ENCODE measurements at regions not wholly inside any gene's neighbourhood (a gene's known extent, or its start where the extent isn't known, plus 50 kb on each side); places are given as distances from the start of the nearest gene placed in this dataset.

DNA sequence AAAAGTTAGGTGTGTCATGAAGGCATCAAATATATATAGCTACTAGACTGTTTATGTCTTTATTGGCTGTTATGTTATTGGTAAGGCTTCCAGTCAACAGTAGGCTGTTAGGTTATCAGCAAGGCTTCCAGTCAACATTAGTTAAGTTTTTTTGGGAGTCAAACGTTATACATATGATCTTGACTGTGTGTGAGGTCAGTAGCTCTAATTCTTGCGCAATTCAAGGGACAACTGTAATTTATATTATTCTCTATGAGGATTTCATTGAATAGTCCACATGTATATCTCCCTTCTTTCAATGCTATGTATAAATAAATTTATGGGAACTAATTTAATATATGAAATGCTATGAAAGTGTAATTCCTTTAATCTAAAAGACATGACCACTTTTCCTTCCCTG, 757.5 kb upstream of the TMEFF2 start:
- no peak for TF ChIP-seq CTCF (IDR thresholded peaks at IDR 0.05)
- TF ChIP-seq CREM (CRISPR knock-in tag; IDR thresholded peaks at IDR 0.05), result no peak
- TF ChIP-seq, protein P1, sequence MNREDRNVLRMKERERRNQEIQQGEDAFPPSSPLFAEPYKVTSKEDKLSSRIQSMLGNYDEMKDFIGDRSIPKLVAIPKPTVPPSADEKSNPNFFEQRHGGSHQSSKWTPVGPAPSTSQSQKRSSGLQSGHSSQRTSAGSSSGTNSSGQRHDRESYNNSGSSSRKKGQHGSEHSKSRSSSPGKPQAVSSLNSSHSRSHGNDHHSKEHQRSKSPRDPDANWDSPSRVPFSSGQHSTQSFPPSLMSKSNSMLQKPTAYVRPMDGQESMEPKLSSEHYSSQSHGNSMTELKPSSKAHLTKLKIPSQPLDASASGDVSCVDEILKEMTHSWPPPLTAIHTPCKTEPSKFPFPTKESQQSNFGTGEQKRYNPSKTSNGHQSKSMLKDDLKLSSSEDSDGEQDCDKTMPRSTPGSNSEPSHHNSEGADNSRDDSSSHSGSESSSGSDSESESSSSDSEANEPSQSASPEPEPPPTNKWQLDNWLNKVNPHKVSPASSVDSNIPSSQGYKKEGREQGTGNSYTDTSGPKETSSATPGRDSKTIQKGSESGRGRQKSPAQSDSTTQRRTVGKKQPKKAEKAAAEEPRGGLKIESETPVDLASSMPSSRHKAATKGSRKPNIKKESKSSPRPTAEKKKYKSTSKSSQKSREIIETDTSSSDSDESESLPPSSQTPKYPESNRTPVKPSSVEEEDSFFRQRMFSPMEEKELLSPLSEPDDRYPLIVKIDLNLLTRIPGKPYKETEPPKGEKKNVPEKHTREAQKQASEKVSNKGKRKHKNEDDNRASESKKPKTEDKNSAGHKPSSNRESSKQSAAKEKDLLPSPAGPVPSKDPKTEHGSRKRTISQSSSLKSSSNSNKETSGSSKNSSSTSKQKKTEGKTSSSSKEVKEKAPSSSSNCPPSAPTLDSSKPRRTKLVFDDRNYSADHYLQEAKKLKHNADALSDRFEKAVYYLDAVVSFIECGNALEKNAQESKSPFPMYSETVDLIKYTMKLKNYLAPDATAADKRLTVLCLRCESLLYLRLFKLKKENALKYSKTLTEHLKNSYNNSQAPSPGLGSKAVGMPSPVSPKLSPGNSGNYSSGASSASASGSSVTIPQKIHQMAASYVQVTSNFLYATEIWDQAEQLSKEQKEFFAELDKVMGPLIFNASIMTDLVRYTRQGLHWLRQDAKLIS (CRISPR knock-in tag; IDR thresholded peaks at IDR 0.05; ENCODE audit: borderline replicate concordance), result no peak
- TF ChIP-seq, protein P2, sequence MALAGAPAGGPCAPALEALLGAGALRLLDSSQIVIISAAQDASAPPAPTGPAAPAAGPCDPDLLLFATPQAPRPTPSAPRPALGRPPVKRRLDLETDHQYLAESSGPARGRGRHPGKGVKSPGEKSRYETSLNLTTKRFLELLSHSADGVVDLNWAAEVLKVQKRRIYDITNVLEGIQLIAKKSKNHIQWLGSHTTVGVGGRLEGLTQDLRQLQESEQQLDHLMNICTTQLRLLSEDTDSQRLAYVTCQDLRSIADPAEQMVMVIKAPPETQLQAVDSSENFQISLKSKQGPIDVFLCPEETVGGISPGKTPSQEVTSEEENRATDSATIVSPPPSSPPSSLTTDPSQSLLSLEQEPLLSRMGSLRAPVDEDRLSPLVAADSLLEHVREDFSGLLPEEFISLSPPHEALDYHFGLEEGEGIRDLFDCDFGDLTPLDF (CRISPR knock-in tag; IDR thresholded peaks at IDR 0.05), result no peak
- no peak for TF ChIP-seq NR1H2 (CRISPR knock-in tag; IDR thresholded peaks at IDR 0.05)
- TF ChIP-seq SOX15 (CRISPR knock-in tag; IDR thresholded peaks at IDR 0.05), result no peak
- no peak for TF ChIP-seq ESRRA (CRISPR knock-in tag; IDR thresholded peaks at IDR 0.05; ENCODE audit: borderline replicate concordance)
- no peak for TF ChIP-seq NR2C2 (CRISPR knock-in tag; IDR thresholded peaks at IDR 0.05)
- no peak for TF ChIP-seq ELF4 (CRISPR knock-in tag; IDR thresholded peaks at IDR 0.05; ENCODE audit: low read depth)

All from WTC11 (cell line).